ENCODE measurements at regions not wholly inside any gene's neighbourhood (a gene's known extent, or its start where the extent isn't known, plus 50 kb on each side); places are given as distances from the start of the nearest gene placed in this dataset.

GRCh38 chr13:59603646-59604045 lies 560.1 kb downstream of the DIAPH3 start:
- TF ChIP-seq POLR2AphosphoS5 (IDR thresholded peaks at IDR 0.05; ENCODE audit: low read depth, low read length) (no peak), POLR2A (IDR thresholded peaks at IDR 0.05; ENCODE audit: low read depth, low read length) (no peak)

Data from GM12892 (cell line).